ENCODE measurements at regions not wholly inside any gene's neighbourhood (a gene's known extent, or its start where the extent isn't known, plus 50 kb on each side); places are given as distances from the start of the nearest gene placed in this dataset.

- DNase-seq = no peak
These were observed 107.9 kb upstream of the ALDH1B1 start for GRCh38 chr9:38284588-38285051.

GRCh38 chr9:38284039-38284575, 108.4 kb upstream of the ALDH1B1 start:
- no peak for DNase-seq

GRCh38 chr9:38282756-38283155, 109.7 kb upstream of the ALDH1B1 start:
- DNase-seq = no peak

- no peak for DNase-seq
These were observed 110.6 kb upstream of the ALDH1B1 start for GRCh38 chr9:38281917-38282316.

- DNase-seq = no peak
These were observed 111.3 kb upstream of the ALDH1B1 start for GRCh38 chr9:38281196-38281595.

- no peak for DNase-seq
These were observed 112.2 kb upstream of the ALDH1B1 start for GRCh38 chr9:38280251-38280800.

- no peak for DNase-seq
These were observed 113.4 kb upstream of the ALDH1B1 start for GRCh38 chr9:38278931-38279679.

- no peak for DNase-seq
These were observed 114.0 kb upstream of the ALDH1B1 start for GRCh38 chr9:38278457-38278856.

- DNase-seq = no peak
These were observed 114.8 kb upstream of the ALDH1B1 start for GRCh38 chr9:38277601-38278200.

GRCh38 chr9:38276771-38277439, 115.6 kb upstream of the ALDH1B1 start:
- DNase-seq = no peak

- DNase-seq = no peak
These were observed 117.7 kb upstream of the ALDH1B1 start for GRCh38 chr9:38274800-38275199.

- no peak for DNase-seq
These were observed 119.8 kb upstream of the ALDH1B1 start for GRCh38 chr9:38272710-38273109.

- no peak for DNase-seq
These were observed 120.7 kb upstream of the ALDH1B1 start for GRCh38 chr9:38271666-38272241.

- no peak for DNase-seq
These were observed 122.7 kb upstream of the ALDH1B1 start for GRCh38 chr9:38269775-38270174.

GRCh38 chr9:38263532-38263931, 129.0 kb upstream of the ALDH1B1 start:
- DNase-seq = no peak

- DNase-seq = no peak
These were observed 132.8 kb upstream of the ALDH1B1 start for GRCh38 chr9:38259519-38260218.

- DNase-seq = no peak
These were observed 133.4 kb upstream of the ALDH1B1 start for GRCh38 chr9:38259056-38259455.

GRCh38 chr9:38257626-38258215, 134.8 kb upstream of the ALDH1B1 start:
- no peak for DNase-seq

- DNase-seq = no peak
These were observed 136.0 kb upstream of the ALDH1B1 start for GRCh38 chr9:38256461-38256860.

GRCh38 chr9:38255599-38255998, 136.9 kb upstream of the ALDH1B1 start:
- DNase-seq = no peak

- no peak for DNase-seq
These were observed 137.7 kb upstream of the ALDH1B1 start for GRCh38 chr9:38254756-38255155.

- no peak for DNase-seq
These were observed 138.4 kb upstream of the ALDH1B1 start for GRCh38 chr9:38254151-38254550.
